ENCODE measurements at regions not wholly inside any gene's neighbourhood (a gene's known extent, or its start where the extent isn't known, plus 50 kb on each side); places are given as distances from the start of the nearest gene placed in this dataset.

DNA sequence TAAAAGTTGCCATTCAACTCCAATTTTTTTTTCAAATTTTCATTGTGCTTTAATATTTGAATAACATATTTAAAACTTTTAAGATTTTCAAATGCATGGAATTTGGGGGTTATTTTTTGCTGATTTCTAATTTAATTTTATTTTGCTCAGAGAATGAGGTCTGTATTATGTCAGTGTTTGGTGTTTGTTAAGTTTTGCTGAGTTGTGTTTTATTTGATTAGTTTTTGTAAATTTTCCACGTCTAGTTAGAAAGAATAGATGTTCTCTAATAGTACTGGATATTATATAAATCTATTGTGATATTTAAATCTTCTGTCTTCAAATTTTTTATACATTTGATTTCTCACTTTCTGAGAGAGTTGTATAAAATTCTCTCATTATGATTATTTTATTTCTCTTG lies 145.9 kb downstream of the MACIR start:
- Mint-ChIP-seq H3K4me1 (ENCODE audit: unreplicated experiment) (peaks cover 6% of the 10 kb centered on the region), H3K9me3 (ENCODE audit: unreplicated experiment) (no peaks in the 10 kb centered on the region)
- TF ChIP-seq, protein P1, sequence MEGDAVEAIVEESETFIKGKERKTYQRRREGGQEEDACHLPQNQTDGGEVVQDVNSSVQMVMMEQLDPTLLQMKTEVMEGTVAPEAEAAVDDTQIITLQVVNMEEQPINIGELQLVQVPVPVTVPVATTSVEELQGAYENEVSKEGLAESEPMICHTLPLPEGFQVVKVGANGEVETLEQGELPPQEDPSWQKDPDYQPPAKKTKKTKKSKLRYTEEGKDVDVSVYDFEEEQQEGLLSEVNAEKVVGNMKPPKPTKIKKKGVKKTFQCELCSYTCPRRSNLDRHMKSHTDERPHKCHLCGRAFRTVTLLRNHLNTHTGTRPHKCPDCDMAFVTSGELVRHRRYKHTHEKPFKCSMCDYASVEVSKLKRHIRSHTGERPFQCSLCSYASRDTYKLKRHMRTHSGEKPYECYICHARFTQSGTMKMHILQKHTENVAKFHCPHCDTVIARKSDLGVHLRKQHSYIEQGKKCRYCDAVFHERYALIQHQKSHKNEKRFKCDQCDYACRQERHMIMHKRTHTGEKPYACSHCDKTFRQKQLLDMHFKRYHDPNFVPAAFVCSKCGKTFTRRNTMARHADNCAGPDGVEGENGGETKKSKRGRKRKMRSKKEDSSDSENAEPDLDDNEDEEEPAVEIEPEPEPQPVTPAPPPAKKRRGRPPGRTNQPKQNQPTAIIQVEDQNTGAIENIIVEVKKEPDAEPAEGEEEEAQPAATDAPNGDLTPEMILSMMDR (IDR thresholded peaks at IDR 0.05; ENCODE audit: unreplicated experiment): no peak

DNA sequence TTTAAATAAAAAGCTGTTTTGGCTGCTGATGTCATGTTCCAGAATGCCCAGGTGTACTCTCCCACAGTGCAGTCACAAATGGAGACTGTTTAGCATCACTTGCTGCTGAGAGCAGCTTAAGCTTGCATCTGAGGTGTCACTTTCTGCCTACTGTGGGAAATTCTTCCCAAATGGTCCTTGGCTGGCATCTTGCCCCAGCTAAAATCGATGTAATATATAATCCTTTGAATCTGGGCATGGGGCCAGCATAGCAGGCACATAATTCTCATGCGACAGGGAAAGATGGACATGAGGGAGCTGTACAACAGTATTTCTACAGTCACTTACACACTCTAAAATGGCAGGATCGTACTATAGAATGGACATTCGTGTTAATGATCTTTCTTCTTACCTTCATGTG lies 144.3 kb downstream of the MACIR start:
- H3K27ac Mint-ChIP-seq (ENCODE audit: unreplicated experiment): no peak overlapping the region
- no peaks in the 10 kb centered on the region for H3K36me3 Mint-ChIP-seq (ENCODE audit: low read depth, unreplicated experiment)
- H3K27me3 Mint-ChIP-seq (ENCODE audit: unreplicated experiment): no peaks in the 10 kb centered on the region
- H3K4me1 Mint-ChIP-seq (ENCODE audit: unreplicated experiment): peaks cover 7% of the 10 kb centered on the region
- no peaks in the 10 kb centered on the region for H3K9me3 Mint-ChIP-seq (ENCODE audit: unreplicated experiment)
- no peak for DNase-seq (ENCODE audit: low spot score)
- H3K4me3 Mint-ChIP-seq (ENCODE audit: unreplicated experiment): no peak overlapping the region
- TF ChIP-seq, protein P1 (IDR thresholded peaks at IDR 0.05; ENCODE audit: unreplicated experiment): no peak

More for the DNA sequence above, 145.9 kb downstream of the MACIR start:
- Mint-ChIP-seq H3K27ac (ENCODE audit: unreplicated experiment) (no peak overlapping the region), H3K36me3 (ENCODE audit: low read depth, unreplicated experiment) (no peaks in the 10 kb centered on the region), H3K4me3 (ENCODE audit: unreplicated experiment) (no peak overlapping the region), H3K27me3 (ENCODE audit: unreplicated experiment) (no peaks in the 10 kb centered on the region)
- no peak for DNase-seq (ENCODE audit: low spot score)

DNA sequence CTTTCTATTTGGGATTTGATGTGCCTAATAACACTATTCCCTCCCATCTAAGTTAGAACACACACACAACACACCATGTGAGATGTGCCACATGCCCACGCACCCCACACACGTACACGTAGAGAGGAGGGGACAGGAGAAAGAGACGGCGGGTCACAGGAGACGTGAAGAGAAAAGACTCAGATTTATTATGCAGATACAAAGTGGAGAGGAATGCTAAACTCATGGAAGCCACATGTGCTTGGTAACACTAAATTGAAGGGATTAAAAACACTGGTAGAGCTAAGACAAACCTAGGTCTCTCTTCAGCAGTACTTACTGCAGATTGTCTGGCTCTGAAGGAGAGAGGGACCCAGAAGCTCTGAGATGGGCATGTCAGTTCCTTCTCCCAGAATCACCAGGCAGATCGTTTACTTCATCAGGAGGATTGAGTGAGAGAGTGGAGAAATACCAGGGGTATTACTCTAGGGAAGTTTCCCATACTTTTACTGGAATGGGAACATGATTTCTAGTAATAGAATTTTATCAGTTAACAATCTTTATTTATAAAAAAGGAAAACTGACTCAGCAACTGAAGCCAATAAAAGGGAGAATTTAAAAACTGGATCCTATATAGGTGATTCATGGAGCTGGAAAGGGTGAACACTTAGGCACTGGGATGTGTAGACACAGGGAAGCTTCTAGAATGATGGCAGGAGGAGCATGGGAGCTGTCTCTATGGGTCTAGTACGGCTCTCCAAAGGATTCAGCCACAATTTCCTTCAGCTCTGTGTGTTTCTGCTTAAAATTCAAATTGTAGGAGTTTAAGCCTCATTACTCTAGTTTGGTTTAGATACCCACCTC lies 139.4 kb downstream of the MACIR start:
- no peaks in the 10 kb centered on the region for H3K9me3 Mint-ChIP-seq (ENCODE audit: unreplicated experiment)
- H3K27me3 Mint-ChIP-seq (ENCODE audit: unreplicated experiment): peaks cover 2% of the 10 kb centered on the region
- H3K4me3 Mint-ChIP-seq (ENCODE audit: unreplicated experiment): no peak overlapping the region

DNA sequence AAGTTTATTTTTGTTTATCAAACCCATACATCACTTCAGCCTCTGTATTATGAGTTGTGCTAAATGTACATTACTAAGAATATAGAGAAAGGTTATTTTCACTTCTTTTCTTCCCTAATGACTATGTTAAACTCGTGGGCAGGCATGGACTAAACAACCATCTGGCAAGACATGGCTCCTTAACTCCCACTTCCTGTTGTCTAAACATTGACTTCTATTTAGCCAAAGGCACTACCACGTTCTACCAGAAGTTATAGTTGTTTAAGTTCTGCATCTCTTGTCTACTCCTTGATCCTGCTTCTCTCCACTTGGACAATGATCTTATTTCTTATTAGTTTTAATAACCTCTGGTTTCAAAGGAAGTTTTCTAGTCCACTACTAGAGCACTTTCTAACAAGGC lies 136.1 kb downstream of the MACIR start:
- H3K4me3 Mint-ChIP-seq (ENCODE audit: unreplicated experiment): no peak overlapping the region
- no peak for DNase-seq (ENCODE audit: low spot score)
- TF ChIP-seq, protein P1 (IDR thresholded peaks at IDR 0.05; ENCODE audit: unreplicated experiment): no peak
- peaks cover 8% of the 10 kb centered on the region for H3K4me1 Mint-ChIP-seq (ENCODE audit: unreplicated experiment)
- H3K36me3 Mint-ChIP-seq (ENCODE audit: low read depth, unreplicated experiment): no peaks in the 10 kb centered on the region
- no peak overlapping the region for H3K27ac Mint-ChIP-seq (ENCODE audit: unreplicated experiment)
- H3K27me3 Mint-ChIP-seq (ENCODE audit: unreplicated experiment): peaks cover 2% of the 10 kb centered on the region
- H3K9me3 Mint-ChIP-seq (ENCODE audit: unreplicated experiment): no peaks in the 10 kb centered on the region

More for the DNA sequence above, 139.4 kb downstream of the MACIR start:
- Mint-ChIP-seq H3K36me3 (ENCODE audit: low read depth, unreplicated experiment) (no peaks in the 10 kb centered on the region), H3K4me1 (ENCODE audit: unreplicated experiment) (peaks cover 12% of the 10 kb centered on the region), H3K27ac (ENCODE audit: unreplicated experiment) (no peak overlapping the region)
- DNase-seq (ENCODE audit: low spot score): no peak
- TF ChIP-seq, protein P1 (IDR thresholded peaks at IDR 0.05; ENCODE audit: unreplicated experiment): no peak

DNA sequence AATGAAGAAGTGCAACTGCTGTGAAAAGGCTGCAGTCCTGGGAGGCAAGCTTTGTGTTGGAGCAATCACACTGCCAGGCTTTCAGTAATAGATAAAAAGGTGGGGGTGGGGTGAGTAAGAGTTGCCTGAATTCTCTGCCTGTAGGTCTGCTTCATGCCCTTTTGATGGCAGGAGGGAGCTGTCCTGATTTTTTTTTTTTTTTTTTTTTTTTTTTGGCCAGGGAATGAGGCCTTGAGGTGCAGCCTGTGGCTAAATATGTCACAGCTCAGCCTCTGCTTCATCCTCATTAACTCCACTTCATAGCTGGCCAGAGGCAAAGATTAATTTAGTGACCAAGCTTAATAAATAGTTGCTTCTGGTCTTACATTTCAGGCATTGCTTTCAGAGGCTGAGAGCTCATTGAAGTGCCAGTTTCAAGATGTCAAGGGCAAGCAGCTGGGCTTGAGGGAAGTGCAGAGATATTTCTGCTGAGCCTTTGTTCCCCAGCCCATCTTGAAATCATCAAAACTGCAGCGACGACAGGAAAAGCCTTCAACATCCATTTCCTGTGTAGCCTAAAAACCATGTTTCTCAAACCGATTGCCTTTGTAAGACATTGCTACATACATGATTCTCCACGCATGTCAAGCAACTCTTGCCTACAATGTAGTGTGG lies 134.7 kb downstream of the MACIR start:
- Mint-ChIP-seq H3K27ac (ENCODE audit: unreplicated experiment) (peak overlapping the region; percentile 24), H3K4me1 (ENCODE audit: unreplicated experiment) (peaks cover 5% of the 10 kb centered on the region), H3K9me3 (ENCODE audit: unreplicated experiment) (no peaks in the 10 kb centered on the region), H3K36me3 (ENCODE audit: low read depth, unreplicated experiment) (no peaks in the 10 kb centered on the region), H3K4me3 (ENCODE audit: unreplicated experiment) (no peak overlapping the region), H3K27me3 (ENCODE audit: unreplicated experiment) (peaks cover 4% of the 10 kb centered on the region)
- TF ChIP-seq, protein P1 (IDR thresholded peaks at IDR 0.05; ENCODE audit: unreplicated experiment): no peak
- DNase-seq (ENCODE audit: low spot score): no peak
